Epithelial cell of esophagus (primary cell): ENCODE measurements at regions not wholly inside any gene's neighbourhood (a gene's known extent, or its start where the extent isn't known, plus 50 kb on each side); places are given as distances from the start of the nearest gene placed in this dataset.

Experiments
- DNase-seq: peaks from one replicate; pipeline ENCODE4 v3.0.0; 2010; ENCODE audit warnings: low read depth
- H3K4me3 ChIP-seq: 2 replicates; pipeline ENCODE4 v1.5.1; 2011; ENCODE audit warnings: mild to moderate bottlenecking, low read length, control low read depth
- TF ChIP-seq, protein P1 (sequence below): IDR thresholded peaks from 2 replicates; pipeline ENCODE4 v1.5.1; 2011; ENCODE audit warnings: low read depth, mild to moderate bottlenecking, low read length, control low read depth, inconsistent platforms; ENCODE audit not compliant: insufficient read depth; ENCODE audit errors: missing control alignments

- DNase-seq, result no peak
- H3K4me3 ChIP-seq, result no peak overlapping the region
- TF ChIP-seq, protein P1, sequence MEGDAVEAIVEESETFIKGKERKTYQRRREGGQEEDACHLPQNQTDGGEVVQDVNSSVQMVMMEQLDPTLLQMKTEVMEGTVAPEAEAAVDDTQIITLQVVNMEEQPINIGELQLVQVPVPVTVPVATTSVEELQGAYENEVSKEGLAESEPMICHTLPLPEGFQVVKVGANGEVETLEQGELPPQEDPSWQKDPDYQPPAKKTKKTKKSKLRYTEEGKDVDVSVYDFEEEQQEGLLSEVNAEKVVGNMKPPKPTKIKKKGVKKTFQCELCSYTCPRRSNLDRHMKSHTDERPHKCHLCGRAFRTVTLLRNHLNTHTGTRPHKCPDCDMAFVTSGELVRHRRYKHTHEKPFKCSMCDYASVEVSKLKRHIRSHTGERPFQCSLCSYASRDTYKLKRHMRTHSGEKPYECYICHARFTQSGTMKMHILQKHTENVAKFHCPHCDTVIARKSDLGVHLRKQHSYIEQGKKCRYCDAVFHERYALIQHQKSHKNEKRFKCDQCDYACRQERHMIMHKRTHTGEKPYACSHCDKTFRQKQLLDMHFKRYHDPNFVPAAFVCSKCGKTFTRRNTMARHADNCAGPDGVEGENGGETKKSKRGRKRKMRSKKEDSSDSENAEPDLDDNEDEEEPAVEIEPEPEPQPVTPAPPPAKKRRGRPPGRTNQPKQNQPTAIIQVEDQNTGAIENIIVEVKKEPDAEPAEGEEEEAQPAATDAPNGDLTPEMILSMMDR, result no peak
Measured at GRCh38 chr2:150900913-150901312, 360.8 kb downstream of the RBM43 start.

- DNase-seq, result no peak
- H3K4me3 ChIP-seq, result no peak overlapping the region
- TF ChIP-seq, protein P1, result no peak
Measured at GRCh38 chr2:150895968-150896367, 365.7 kb downstream of the RBM43 start.

DNA sequence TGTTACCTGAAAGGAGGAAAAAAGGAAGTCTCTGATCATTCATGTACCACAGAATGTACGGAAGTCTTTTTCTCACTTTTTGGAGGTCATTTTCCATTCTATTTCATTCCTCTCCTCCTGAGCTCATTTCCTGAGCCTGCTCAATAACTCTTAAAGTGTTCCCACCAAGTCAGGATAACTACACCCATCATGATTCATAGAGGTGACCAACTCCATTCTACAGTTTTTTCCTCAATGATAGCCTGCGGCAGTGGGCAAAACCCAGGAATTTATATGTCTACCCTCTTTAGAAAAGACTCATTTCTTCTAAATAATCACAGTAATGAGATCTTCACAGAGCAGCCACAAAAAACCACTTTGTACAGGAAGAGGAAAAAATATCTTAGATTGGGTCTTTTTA is 372.5 kb downstream of the RBM43 start:
- TF ChIP-seq, protein P1, result no peak
- no peak overlapping the region for H3K4me3 ChIP-seq
- DNase-seq, result peak; percentile 11

DNA sequence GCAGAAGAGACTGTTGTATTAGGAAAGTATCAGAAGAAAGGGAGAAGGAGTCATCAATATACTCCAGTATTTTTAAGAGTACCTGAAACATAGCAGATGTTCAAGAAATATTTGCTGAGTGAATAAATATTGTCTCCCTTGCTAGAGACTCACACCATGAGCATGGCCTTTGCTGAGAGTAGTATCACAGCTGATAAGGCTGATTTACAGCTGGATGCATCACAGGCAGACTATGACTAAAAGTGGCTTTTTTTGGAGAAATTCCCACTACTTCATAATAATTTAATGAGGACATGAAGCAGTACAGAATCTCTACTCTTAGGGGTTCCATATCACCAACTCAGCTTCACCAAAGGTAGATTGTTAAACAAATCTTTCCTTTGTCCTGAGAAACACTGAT is 373.3 kb downstream of the RBM43 start:
- DNase-seq, result no peak
- H3K4me3 ChIP-seq, result no peak overlapping the region
- TF ChIP-seq, protein P1, result no peak

GRCh38 chr2:150887926-150888325 is 373.7 kb downstream of the RBM43 start:
- peak; percentile 8 for DNase-seq
- H3K4me3 ChIP-seq, result no peak overlapping the region
- TF ChIP-seq, protein P1, result no peak

- no peak for DNase-seq
- H3K4me3 ChIP-seq, result no peak overlapping the region
- TF ChIP-seq, protein P1, result no peak
Measured at GRCh38 chr2:150885774-150886386, 375.8 kb downstream of the RBM43 start.

DNA sequence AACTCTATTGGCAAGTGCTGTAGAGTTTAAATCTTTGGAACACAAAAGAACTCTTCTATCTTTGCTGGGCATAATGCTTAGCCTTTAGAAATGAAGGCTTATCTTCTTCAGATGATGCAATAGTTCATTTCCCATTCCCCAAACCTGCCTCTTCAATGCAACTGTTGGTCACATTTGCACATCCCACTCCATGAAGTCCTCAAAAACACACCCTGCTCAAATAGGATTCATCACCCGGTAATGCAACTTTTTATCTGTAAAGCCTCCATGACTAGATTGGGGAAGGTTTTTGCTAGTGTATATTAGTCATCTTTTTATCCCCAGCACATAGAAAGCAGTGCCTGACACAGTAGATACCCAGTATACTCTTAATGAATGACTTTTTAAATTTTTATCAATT is 376.4 kb downstream of the RBM43 start:
- DNase-seq, result peak; percentile 22
- TF ChIP-seq, protein P1, result no peak
- H3K4me3 ChIP-seq, result no peak overlapping the region
